Gastroesophageal sphincter (tissue), 3 donors: ENCODE measurements at regions not wholly inside any gene's neighbourhood (a gene's known extent, or its start where the extent isn't known, plus 50 kb on each side); places are given as distances from the start of the nearest gene placed in this dataset.

Experiments used
- CTCF ChIP-seq, 4 experiments: fragments of 200-600 bp in 2 of 4; fragments of 450-650 bp in 2 of 4; sonication (generic) in 1 of 4; IDR thresholded peaks; one replicate each; pipeline ENCODE4 v1.5.1; 2017 to 2019; ENCODE audit warnings: antibody characterized with exemption in 4 of 4, mild to moderate bottlenecking in 2 of 4, moderate library complexity in 2 of 4
- POLR2AphosphoS5 ChIP-seq: sonication (generic); formaldehyde crosslinking; IDR thresholded peaks from one replicate; pipeline ENCODE4 v1.6.1; 2017; ENCODE audit warnings: antibody characterized with exemption

GRCh38 chr6:74283532-74283931, 587.5 kb downstream of the CD109 start:
- no peak for TF ChIP-seq CTCF (IDR thresholded peaks at IDR 0.05)
- TF ChIP-seq POLR2AphosphoS5, result no peak
